Left ventricle myocardium superior (tissue), 1 donor: ENCODE measurements at regions not wholly inside any gene's neighbourhood (a gene's known extent, or its start where the extent isn't known, plus 50 kb on each side); places are given as distances from the start of the nearest gene placed in this dataset.

Experiments used
- ATAC-seq: fragments of 200-7000 bp; cut with Tn5 transposase; one replicate; pipeline ENCODE4 v1.9.1; 2020; ENCODE audit warnings: mild to moderate bottlenecking, moderate library complexity
- DNase-seq: peaks from one replicate; pipeline ENCODE4 v3.0.0-alpha.2; 2020
- intact Hi-C: fragments of 100-400 bp; cut with micrococcal nuclease; formaldehyde crosslinking; loops from one replicate; pipeline ENCODE4 v1.11.0; 2022
- donor health status: DM: no; HTN: yes; CAD: no; lungs with severe emphysema.

DNA sequence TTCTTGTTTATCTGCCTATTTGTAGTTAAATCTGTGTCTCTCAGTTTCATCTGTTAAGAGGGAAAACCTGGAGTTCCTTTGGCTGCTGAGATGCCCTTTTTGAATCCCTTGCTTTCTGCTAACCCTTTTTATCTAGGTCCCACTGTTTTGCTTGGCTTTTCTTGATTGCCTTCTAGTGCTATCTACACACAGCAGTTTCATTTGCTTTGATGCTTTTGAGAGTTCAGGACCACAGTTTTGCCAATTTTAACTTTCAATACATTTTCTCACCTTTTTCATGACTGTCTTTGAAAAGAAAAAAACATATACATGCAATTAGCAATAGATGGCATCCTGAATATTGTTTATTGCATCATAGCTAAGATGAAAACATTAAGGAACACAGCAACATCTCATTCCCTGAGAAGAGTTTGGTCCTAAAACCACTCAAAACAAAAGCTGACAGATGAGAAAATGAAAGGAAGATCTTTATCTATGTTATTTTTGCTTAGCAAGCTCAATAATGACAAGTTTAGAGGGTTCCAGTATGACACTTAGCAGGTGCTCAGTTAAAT, 241.4 kb upstream of the MEX3C start:
- DNase-seq (no peak), ATAC-seq (no peak)
- intact Hi-C loops, result no loop called here

GRCh38 chr18:51442012-51442411, 244.5 kb upstream of the MEX3C start:
- intact Hi-C loops, result no loop called here
- ATAC-seq (no peak), DNase-seq (no peak)

- DNase-seq, result no peak
- ATAC-seq, result no peak
- intact Hi-C loops, result no loop called here
These were observed 249.2 kb upstream of the MEX3C start for GRCh38 chr18:51446571-51447210.

- ATAC-seq (peak; percentile 90), DNase-seq (peak; percentile 57)
- intact Hi-C loops, result no loop called here
These were observed 250.2 kb upstream of the MEX3C start for GRCh38 chr18:51447351-51448342.

DNA sequence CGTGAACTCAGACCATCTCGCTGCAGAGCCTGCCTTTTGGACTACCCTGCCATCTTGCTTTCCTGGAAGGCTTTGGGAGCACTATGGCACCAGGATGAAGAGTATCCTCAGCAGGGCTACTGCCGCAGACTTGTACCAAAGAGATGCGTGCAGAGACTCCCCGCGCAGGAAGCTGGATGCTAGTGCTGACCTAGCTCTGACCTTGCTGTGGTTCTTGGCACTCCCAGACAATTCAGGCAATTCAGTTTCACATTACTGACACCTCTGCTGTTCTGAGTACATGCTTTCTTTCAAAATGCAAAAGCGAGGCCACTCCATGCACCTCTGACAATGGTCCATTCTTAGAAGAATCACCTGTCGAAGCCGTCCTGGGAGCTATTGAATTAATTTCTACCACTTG, 251.5 kb upstream of the MEX3C start:
- ATAC-seq (peak; percentile 72), DNase-seq (no peak)
- intact Hi-C loops, result no loop called here

DNA sequence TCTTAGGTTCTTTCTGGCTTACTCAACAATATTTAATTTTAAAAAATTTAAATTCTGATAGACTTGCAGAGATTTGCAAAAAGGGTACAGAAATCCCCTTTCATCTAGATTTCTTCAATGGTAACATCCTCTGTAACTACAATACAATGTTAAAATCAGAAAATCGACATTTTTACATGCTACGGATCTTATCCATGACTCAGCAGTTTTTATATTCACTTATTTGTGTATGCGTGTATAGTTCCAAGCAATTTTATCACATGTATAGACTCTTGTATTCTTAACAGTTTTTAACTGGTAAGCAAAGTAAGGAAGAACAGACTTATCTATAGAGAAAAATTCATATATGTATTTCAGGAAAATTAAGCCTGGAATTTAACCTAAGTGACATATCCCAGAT, 256.1 kb upstream of the MEX3C start:
- DNase-seq (no peak), ATAC-seq (no peak)
- intact Hi-C loops, result no loop called here

DNA sequence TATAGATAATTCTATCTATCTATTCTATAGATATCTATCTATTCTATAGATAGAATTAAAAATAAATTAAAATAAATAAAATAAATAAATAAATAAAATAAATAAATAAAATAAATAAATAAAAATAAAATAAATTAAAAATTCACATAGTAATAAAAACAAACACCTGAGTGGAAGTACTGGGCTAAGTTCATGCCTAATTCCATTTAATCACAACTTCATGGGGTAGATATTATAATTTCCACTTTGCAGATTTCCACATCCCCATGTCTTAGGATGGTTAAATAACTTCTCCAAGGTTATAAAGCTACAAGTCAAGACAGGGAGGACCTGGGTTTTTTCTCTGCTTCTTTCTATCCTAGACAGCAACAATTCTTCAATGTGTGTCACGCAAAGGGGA, 261.4 kb upstream of the MEX3C start:
- intact Hi-C loops, result no loop called here
- DNase-seq, result no peak
- no peak for ATAC-seq

GRCh38 chr18:51461956-51462355, 264.5 kb upstream of the MEX3C start:
- intact Hi-C loops, result no loop called here
- DNase-seq, result no peak
- no peak for ATAC-seq

GRCh38 chr18:51463483-51464136, 266.1 kb upstream of the MEX3C start:
- intact Hi-C loops, result no loop called here
- no peak for DNase-seq
- ATAC-seq, result no peak

- DNase-seq (peak; percentile 46), ATAC-seq (peak; percentile 79)
- intact Hi-C loops, result no loop called here
These were observed 281.4 kb upstream of the MEX3C start for GRCh38 chr18:51478908-51479307.

GRCh38 chr18:51479736-51480135, 282.3 kb upstream of the MEX3C start:
- DNase-seq (no peak), ATAC-seq (no peak)
- intact Hi-C loops, result no loop called here

DNA sequence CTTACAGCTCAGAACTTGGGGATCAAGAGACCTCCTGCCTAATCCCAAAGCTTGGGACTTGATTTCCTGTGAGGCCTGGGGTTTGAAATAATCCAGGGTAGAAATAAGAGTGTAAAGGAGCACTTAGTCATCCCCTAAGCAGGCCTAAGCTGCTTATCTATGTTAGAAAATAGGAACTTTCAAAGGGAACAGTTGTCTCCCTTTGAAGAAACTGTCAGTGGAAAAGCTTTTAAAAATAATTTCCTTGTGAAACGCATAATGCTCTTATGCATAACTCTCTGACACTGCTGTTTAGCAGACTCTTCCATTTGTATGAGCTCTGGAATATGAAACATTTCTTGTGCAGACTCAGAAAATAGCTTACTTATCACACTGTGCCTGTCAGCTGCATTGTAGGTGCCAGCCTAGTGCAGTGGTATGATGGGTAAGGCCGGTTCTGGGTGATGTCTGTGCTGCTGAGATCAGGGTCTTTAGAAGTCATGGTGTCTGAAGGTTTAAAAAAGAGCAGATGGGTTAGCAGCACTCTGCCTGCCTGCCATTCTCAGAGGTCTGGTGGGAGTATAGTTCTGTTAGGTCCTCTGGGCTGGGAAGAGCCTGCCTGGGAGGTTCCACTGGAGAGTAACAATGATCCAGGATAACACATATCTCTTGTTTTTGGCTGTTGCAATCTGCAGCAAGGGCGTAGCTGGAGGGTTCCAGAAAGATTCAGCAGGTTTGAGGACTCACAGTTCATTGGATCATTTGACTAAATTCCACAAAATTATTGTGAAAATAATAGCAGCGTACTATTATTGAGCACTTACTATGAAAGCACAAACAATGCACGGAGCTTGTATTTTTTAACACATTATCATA, 283.2 kb upstream of the MEX3C start:
- ATAC-seq (peak; percentile 88), DNase-seq (peak; percentile 32)
- intact Hi-C loops, result no loop called here

DNA sequence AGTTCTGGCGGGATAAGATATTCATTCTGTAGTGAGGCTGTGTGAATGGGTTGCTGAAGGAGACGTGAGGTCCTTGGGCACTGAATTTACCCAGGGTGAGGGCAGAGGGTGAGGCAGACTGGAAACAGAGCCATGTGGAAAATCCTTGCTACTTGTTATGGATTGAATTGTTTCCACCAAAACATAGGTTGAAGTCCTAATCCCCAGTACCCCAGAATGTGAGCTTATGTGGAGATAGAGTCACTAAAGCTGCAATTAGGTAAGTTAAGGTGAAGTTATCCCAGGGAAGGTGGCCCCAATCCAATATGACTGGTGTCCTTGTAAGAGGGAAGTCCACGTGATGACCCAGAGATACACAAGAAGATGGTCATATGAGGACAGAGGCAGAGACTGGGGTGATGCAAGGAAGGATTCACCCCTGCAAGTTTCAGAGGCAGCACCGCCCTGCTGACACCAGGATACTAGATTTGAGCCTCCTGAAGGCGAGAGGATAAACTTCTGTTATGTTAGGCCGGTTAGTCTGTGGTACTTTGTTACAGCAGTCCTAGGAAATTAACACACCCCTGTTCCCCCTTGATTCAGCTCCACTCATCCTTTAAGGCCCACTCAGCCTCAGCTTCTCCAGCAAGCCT, 289.4 kb upstream of the MEX3C start:
- ATAC-seq (no peak), DNase-seq (no peak)
- intact Hi-C loops, result no loop called here

- DNase-seq (no peak), ATAC-seq (no peak)
- intact Hi-C loops, result no loop called here
These were observed 292.9 kb upstream of the MEX3C start for GRCh38 chr18:51490417-51490816.

GRCh38 chr18:51490860-51491259, 293.4 kb upstream of the MEX3C start:
- intact Hi-C loops, result no loop called here
- DNase-seq (no peak), ATAC-seq (no peak)

GRCh38 chr18:51491678-51492372, 294.3 kb upstream of the MEX3C start:
- intact Hi-C loops, result no loop called here
- peak; percentile 64 for ATAC-seq
- peak; percentile 20 for DNase-seq

DNA sequence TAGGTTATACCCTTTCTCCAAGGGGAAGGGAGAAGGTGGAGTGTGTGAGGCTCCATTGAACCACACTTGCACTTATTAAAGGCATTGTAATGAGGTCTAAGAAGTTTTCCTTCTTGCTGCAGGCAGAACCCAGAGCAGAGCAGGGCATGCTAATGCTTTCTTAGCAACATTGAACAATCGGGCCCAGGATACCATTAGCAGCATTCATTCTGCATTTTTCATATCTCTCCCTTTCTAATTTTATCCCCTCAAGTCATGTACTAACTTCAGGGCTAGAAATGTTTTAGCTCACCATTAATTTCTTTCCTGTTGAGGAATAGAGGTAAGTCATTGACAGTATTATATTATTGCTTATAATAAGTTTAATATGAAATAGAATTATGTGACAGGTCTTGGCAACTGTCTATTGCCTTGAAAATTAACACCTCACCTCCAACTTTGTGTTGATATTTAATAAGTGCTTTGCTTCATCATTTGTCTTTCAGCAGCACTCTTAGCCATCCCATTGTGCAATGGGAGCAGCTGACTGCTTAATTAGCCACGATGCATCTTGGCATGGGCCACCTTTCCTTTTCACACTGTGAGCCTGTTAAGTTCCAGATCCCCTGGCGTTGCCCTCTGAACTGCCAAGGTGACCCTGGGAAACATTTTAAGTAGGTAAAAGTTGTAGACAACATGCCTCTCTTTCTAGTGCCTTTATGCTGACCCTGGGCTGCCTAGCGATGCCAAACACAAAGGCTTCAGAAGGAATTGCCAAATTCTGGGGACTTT, 300.8 kb upstream of the MEX3C start:
- DNase-seq (peak; percentile 68), ATAC-seq (peak; percentile 99)

More for the DNA sequence above, 300.8 kb upstream of the MEX3C start:
- intact Hi-C loops, result no loop called here
